IMR-90 (cell line): ENCODE measurements at regions not wholly inside any gene's neighbourhood (a gene's known extent, or its start where the extent isn't known, plus 50 kb on each side); places are given as distances from the start of the nearest gene placed in this dataset.

Experiments used
- ATAC-seq: fragments of 200-7000 bp; cut with Tn5 transposase; 2 replicates; pipeline ENCODE4 v1.9.1; 2020; ENCODE audit warnings: low read depth, mild to moderate bottlenecking, moderate library complexity
- BruUV-seq: library from RNA; stranded (reverse); fragments of 400-500 nt; replicated peaks from 2 replicates; lab custom pipeline; 2021; lab: Mats Ljungman, UMichigan
- CTCF ChIA-PET: fragments of 300-600 bp; formaldehyde crosslinking; extraction: SDS; loops from one replicate; lab custom pipeline; 2021; ENCODE audit warnings: antibody characterized with exemption; lab: Yijun Ruan, JAX
- POLR2A ChIA-PET: fragments of 300-600 bp; sonication (Branson Sonifier 250); formaldehyde crosslinking; loops from one replicate; lab custom pipeline; 2022; ENCODE audit warnings: antibody characterized with exemption; ENCODE audit not compliant: unreplicated experiment; lab: Charles Lee
- DNase-seq: peaks from one replicate; pipeline ENCODE4 v3.0.0; 2013
- H2AFZ ChIP-seq: replicated peaks from 2 replicates; pipeline ENCODE3; 2013; ENCODE audit warnings: low read length, mild to moderate bottlenecking; ENCODE audit not compliant: poor library complexity
- H2AK5ac ChIP-seq: 2 replicates; pipeline ENCODE4 v1.6.1; 2013; ENCODE audit warnings: low read depth, low read length, inconsistent platforms
- H2AK9ac ChIP-seq: replicated peaks from 2 replicates; pipeline ENCODE3; 2013; ENCODE audit warnings: mild to moderate bottlenecking, low read depth, low read length, moderate library complexity; ENCODE audit not compliant: poor library complexity
- H2BK120ac ChIP-seq: 2 replicates; pipeline ENCODE4 v1.6.1; 2013; ENCODE audit warnings: low read depth, low read length, inconsistent platforms
- H2BK15ac ChIP-seq: 3 replicates; pipeline ENCODE4 v1.6.1; 2013; ENCODE audit warnings: low read depth, low read length, inconsistent platforms
- H2BK20ac ChIP-seq: 2 replicates; pipeline ENCODE4 v1.6.1; 2013; ENCODE audit warnings: low read depth, mild to moderate bottlenecking, inconsistent platforms, low read length, moderate library complexity
- H2BK5ac ChIP-seq: 2 replicates; pipeline ENCODE4 v1.6.1; 2013; ENCODE audit warnings: mild to moderate bottlenecking, low read depth, low read length, inconsistent platforms; ENCODE audit not compliant: poor library complexity, severe bottlenecking
- H3K14ac ChIP-seq: replicated peaks from 2 replicates; pipeline ENCODE4 v1.6.1; 2013; ENCODE audit warnings: low read depth, low read length, inconsistent platforms
- H3K18ac ChIP-seq: 2 replicates; pipeline ENCODE4 v1.6.1; 2013; ENCODE audit warnings: low read depth, low read length, control low read depth
- H3K23ac ChIP-seq: 2 replicates; pipeline ENCODE4 v1.6.1; 2013; ENCODE audit warnings: low read depth, low read length, inconsistent platforms
- H3K27ac ChIP-seq: 2 replicates; pipeline ENCODE4 v1.5.1; 2013; ENCODE audit warnings: mild to moderate bottlenecking, control low read depth, low read length; ENCODE audit not compliant: insufficient read depth
- H3K27me3 ChIP-seq: 2 replicates; pipeline ENCODE4 v1.6.1; 2013; ENCODE audit warnings: low read length; ENCODE audit not compliant: control insufficient read depth, insufficient read depth
- H3K36me3 ChIP-seq: 2 replicates; pipeline ENCODE4 v1.6.1; 2013; ENCODE audit warnings: low read length, mixed read lengths; ENCODE audit not compliant: control insufficient read depth, insufficient read depth
- H3K4ac ChIP-seq: 2 replicates; pipeline ENCODE4 v1.6.1; 2013; ENCODE audit warnings: low read depth, low read length, inconsistent platforms
- H3K4me1 ChIP-seq: 2 replicates; pipeline ENCODE4 v1.6.1; 2013; ENCODE audit warnings: low read length, mixed read lengths; ENCODE audit not compliant: control insufficient read depth, insufficient read depth
- H3K4me2 ChIP-seq: 2 replicates; pipeline ENCODE4 v1.6.1; 2013; ENCODE audit warnings: low read depth, mild to moderate bottlenecking, control low read depth, low read length, moderate library complexity
- H3K4me3 ChIP-seq: 2 replicates; pipeline ENCODE4 v1.5.1; 2013; ENCODE audit warnings: low read depth, mild to moderate bottlenecking, control low read depth, low read length, moderate library complexity; ENCODE audit not compliant: insufficient read depth
- H3K56ac ChIP-seq: 2 replicates; pipeline ENCODE4 v1.6.1; 2013; ENCODE audit warnings: low read length, inconsistent platforms; ENCODE audit not compliant: insufficient read depth; ENCODE audit errors: extremely low read depth
- H3K79me1 ChIP-seq, 2 experiments: 2 replicates each; pipeline ENCODE4 v1.6.1; 2013; ENCODE audit warnings: low read length in 2 of 2, inconsistent platforms in 1 of 2, low read depth in 1 of 2
- H3K9ac ChIP-seq: 2 replicates; pipeline ENCODE4 v1.6.1; 2013; ENCODE audit warnings: low read depth, low read length, control low read depth
- H3K9me1 ChIP-seq: 2 replicates; pipeline ENCODE4 v1.6.1; 2013; ENCODE audit warnings: low read length, inconsistent platforms; ENCODE audit not compliant: insufficient read depth
- H3K9me3 ChIP-seq: 2 replicates; pipeline ENCODE4 v1.6.1; 2013; ENCODE audit warnings: low read length; ENCODE audit not compliant: control insufficient read depth, insufficient read depth
- H4K20me1 ChIP-seq: 2 replicates; pipeline ENCODE4 v1.6.1; 2013; ENCODE audit warnings: low read length, inconsistent platforms; ENCODE audit not compliant: insufficient read depth
- H4K5ac ChIP-seq: 2 replicates; pipeline ENCODE4 v1.6.1; 2013; ENCODE audit warnings: mild to moderate bottlenecking, low read depth, low read length, control low read depth
- H4K8ac ChIP-seq, 2 experiments: 2 replicates each; pipeline ENCODE4 v1.6.1; 2013; ENCODE audit warnings: low read depth in 2 of 2, low read length in 2 of 2, control low read depth in 1 of 2, inconsistent platforms in 1 of 2
- H4K91ac ChIP-seq: 2 replicates; pipeline ENCODE4 v1.6.1; 2013; ENCODE audit warnings: low read depth, low read length, inconsistent platforms; ENCODE audit not compliant: insufficient read depth
- BHLHE40 ChIP-seq: fragments of 150-350 bp; IDR thresholded peaks from 2 replicates; pipeline ENCODE4 v1.6.1; 2016; ENCODE audit warnings: mild to moderate bottlenecking, low read depth, low read length
- CEBPB ChIP-seq: IDR thresholded peaks from 2 replicates; pipeline ENCODE4 v1.6.1; 2012; ENCODE audit warnings: low read depth, low read length, improper control_type of control experiment
- CHD1 ChIP-seq: IDR thresholded peaks from 2 replicates; pipeline ENCODE4 v1.6.1; 2012; ENCODE audit warnings: low read depth, low read length, improper control_type of control experiment
- FOS ChIP-seq: fragments of 150-350 bp; IDR thresholded peaks from 2 replicates; pipeline ENCODE4 v1.6.1; 2016; ENCODE audit warnings: low read depth, low read length
- MAFK ChIP-seq: IDR thresholded peaks from 2 replicates; pipeline ENCODE4 v1.6.1; 2012; ENCODE audit warnings: low read depth, low read length, improper control_type of control experiment
- MXI1 ChIP-seq: IDR thresholded peaks from 2 replicates; pipeline ENCODE4 v1.6.1; 2012; ENCODE audit warnings: low read depth, mild to moderate bottlenecking, low read length, moderate library complexity, borderline replicate concordance
- RCOR1 ChIP-seq: IDR thresholded peaks from 2 replicates; pipeline ENCODE4 v1.6.1; 2012; ENCODE audit warnings: mild to moderate bottlenecking, low read length, improper control_type of control experiment; ENCODE audit not compliant: insufficient replicate concordance
- SMC3 ChIP-seq: fragments of 150-350 bp; IDR thresholded peaks from 2 replicates; pipeline ENCODE4 v1.6.1; 2016; ENCODE audit warnings: low read depth, mild to moderate bottlenecking, antibody characterized with exemption, low read length, moderate library complexity
- WGBS, 2 experiments: methylation state at CpG; one replicate each; pipeline versions ENCODE4 v1.1.5 to v1.1.7; 2013; ENCODE audit warnings: missing lambda C conversion rate in 2 of 2; ENCODE audit not compliant: insufficient read length in 1 of 2; ENCODE audit errors: extremely low coverage in 2 of 2; 5-methylcytosine and 5-hydroxymethylcytosine counted together
- dilution Hi-C: fragments of 300-500 bp; cut with HindIII; formaldehyde crosslinking; loops from one replicate; pipeline ENCODE4 v1.14.3; 2018; ENCODE audit warnings: low sequenced_read_pairs; ENCODE audit not compliant: unreplicated experiment
- in situ Hi-C: fragments of 300-500 bp; cut with MboI; formaldehyde crosslinking; loops from 3 replicates; pipeline ENCODE4 v1.14.3; 2019; ENCODE audit warnings: low sequenced_read_pairs, inconsistent platforms, mixed read lengths
- intact Hi-C: fragments of 100-400 bp; cut with micrococcal nuclease; formaldehyde crosslinking; loops from 2 replicates; pipeline ENCODE4 v1.10.0; 2022
- TF ChIP-seq, protein P1 (sequence below): fragments of 150-350 bp; IDR thresholded peaks from 2 replicates; pipeline ENCODE4 v1.6.1; 2017; ENCODE audit warnings: mild to moderate bottlenecking, antibody characterized with exemption, low read length, low read depth
- TF ChIP-seq, protein P2 (sequence below): conservative IDR thresholded peaks from 2 replicates; pipeline ENCODE4 v1.5.1; 2012; ENCODE audit warnings: mild to moderate bottlenecking, low read depth, low read length, improper control_type of control experiment

DNA sequence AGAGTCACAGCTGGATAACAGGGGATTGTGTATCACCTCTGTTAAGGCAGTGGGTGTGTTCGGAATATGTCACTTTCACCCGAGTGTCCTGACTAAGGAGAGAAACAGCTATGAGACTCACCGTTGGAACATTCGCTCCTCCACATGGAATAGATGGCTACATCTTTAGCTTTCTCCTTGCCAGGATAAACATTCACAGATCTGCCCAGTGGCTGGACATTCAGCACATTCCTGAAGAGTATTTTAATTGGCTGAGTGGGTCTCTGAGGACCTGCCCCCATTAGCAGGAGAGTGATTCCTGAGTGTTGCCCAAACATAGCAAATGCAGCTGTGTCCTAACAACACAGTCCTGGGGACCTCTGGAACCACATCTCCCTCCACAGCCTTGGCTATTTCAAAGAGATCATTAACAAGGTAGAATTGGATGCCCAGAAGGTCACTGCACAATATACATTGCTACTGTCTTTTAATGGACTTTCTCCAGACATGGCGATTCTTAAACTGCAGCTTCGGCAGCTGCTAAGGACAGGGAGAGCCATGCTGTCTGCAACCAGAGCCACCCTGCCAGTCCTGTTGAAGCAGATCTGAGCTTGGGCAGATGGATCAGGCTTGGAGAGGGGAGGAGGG, 435.0 kb upstream of the CADM1 start:
- CTCF ChIA-PET, result no interaction called here
- TF ChIP-seq, protein P1, sequence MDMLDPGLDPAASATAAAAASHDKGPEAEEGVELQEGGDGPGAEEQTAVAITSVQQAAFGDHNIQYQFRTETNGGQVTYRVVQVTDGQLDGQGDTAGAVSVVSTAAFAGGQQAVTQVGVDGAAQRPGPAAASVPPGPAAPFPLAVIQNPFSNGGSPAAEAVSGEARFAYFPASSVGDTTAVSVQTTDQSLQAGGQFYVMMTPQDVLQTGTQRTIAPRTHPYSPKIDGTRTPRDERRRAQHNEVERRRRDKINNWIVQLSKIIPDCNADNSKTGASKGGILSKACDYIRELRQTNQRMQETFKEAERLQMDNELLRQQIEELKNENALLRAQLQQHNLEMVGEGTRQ, result no peak
- TF ChIP-seq BHLHE40 (no peak), MAFK (no peak), FOS (no peak), SMC3 (no peak), CHD1 (no peak), RCOR1 (no peak), CEBPB (no peak), MXI1 (no peak)
- TF ChIP-seq, protein P2, sequence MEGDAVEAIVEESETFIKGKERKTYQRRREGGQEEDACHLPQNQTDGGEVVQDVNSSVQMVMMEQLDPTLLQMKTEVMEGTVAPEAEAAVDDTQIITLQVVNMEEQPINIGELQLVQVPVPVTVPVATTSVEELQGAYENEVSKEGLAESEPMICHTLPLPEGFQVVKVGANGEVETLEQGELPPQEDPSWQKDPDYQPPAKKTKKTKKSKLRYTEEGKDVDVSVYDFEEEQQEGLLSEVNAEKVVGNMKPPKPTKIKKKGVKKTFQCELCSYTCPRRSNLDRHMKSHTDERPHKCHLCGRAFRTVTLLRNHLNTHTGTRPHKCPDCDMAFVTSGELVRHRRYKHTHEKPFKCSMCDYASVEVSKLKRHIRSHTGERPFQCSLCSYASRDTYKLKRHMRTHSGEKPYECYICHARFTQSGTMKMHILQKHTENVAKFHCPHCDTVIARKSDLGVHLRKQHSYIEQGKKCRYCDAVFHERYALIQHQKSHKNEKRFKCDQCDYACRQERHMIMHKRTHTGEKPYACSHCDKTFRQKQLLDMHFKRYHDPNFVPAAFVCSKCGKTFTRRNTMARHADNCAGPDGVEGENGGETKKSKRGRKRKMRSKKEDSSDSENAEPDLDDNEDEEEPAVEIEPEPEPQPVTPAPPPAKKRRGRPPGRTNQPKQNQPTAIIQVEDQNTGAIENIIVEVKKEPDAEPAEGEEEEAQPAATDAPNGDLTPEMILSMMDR, result no peak
- no peak overlapping the region for H2AFZ ChIP-seq

More for the DNA sequence above, 435.0 kb upstream of the CADM1 start:
- Histone ChIP-seq H3K56ac (no peak overlapping the region), H4K8ac (no peak overlapping the region), H3K27me3 (peaks cover 3% of the 10 kb centered on the region; the same call in 1 of the 2 replicates), H2BK15ac (no peak overlapping the region), H3K14ac (no peak overlapping the region), H3K9ac (no peak overlapping the region), H2AK5ac (no peak overlapping the region), H2BK5ac (no peak overlapping the region), H4K91ac (no peak overlapping the region), H3K4me3 (no peak overlapping the region), H4K20me1 (no peaks in the 10 kb centered on the region), H2BK20ac (no peak overlapping the region), H3K9me3 (no peaks in the 10 kb centered on the region), H3K27ac (no peak overlapping the region), H2AK9ac (no peak overlapping the region), H3K79me1 (no peaks in the 10 kb centered on the region), H3K18ac (peak overlapping the region; percentile 10; the same call in 1 of the 2 replicates), H3K4me2 (peak overlapping the region; percentile 29), H3K4me1 (peaks cover 11% of the 10 kb centered on the region; the same call in 1 of the 2 replicates), H3K36me3 (no peaks in the 10 kb centered on the region), H4K5ac (no peak overlapping the region; the same call in 1 of the 2 replicates), H2BK120ac (peak overlapping the region; percentile 60), H3K4ac (peak overlapping the region; percentile 29), H3K23ac (no peak overlapping the region), H3K9me1 (no peaks in the 10 kb centered on the region; the same call in 1 of the 2 replicates)
- ATAC-seq (peak; percentile 56), DNase-seq (peak; percentile 71)
- in situ Hi-C loops, result no loop called here
- BruUV-seq, result no TSS peak
- WGBS, 2 experiments, result 0% methylated on average over 1 of the region's 6 CpGs; no CpG with 5 or more reads in 1 of the 2 experiments
- intact Hi-C loops, result no loop called here
- dilution Hi-C loops, result no loop called here
- POLR2A ChIA-PET, result no interaction called here
